Gastrocnemius medialis (tissue), 4 donors: ENCODE measurements at regions not wholly inside any gene's neighbourhood (a gene's known extent, or its start where the extent isn't known, plus 50 kb on each side); places are given as distances from the start of the nearest gene placed in this dataset.

ENCODE experiments used
- CTCF ChIP-seq, 5 experiments: fragments of 450-650 bp in 3 of 5; fragments of 200-600 bp in 2 of 5; sonication (generic) in 2 of 5; IDR thresholded peaks in 4 of 5; conservative IDR thresholded peaks in 1 of 5; 1 replicate in 4 of 5; 2 replicates in 1 of 5; pipeline ENCODE4 v1.5.1; 2016 to 2019; ENCODE audit warnings: antibody characterized with exemption in 5 of 5, mild to moderate bottlenecking in 3 of 5, moderate library complexity in 3 of 5
- POLR2A ChIP-seq, 2 donors: fragments of 450-650 bp; IDR thresholded peaks; one replicate each; pipeline ENCODE4 v1.6.1; 2017; ENCODE audit warnings: antibody characterized with exemption in 2 of 2, mild to moderate bottlenecking in 2 of 2, moderate library complexity in 2 of 2

GRCh38 chr20:51095633-51096521, 73.0 kb upstream of the KCNG1 start:
- TF ChIP-seq CTCF (IDR thresholded peaks at IDR 0.05 in 4 of 5, conservative IDR thresholded peaks at IDR 0.05 in 1 of 5) (no peak), POLR2A (IDR thresholded peaks at IDR 0.05) (no peak)
